Embryonic facial prominence (tissue), 1 donor: ENCODE measurements at regions not wholly inside any gene's neighbourhood (a gene's known extent, or its start where the extent isn't known, plus 50 kb on each side); places are given as distances from the start of the nearest gene placed in this dataset.

Source experiments
- DNase-seq: peaks from one replicate; pipeline ENCODE4 v3.0.0-alpha.2; 2016; ENCODE audit errors: extremely low spot score

DNA sequence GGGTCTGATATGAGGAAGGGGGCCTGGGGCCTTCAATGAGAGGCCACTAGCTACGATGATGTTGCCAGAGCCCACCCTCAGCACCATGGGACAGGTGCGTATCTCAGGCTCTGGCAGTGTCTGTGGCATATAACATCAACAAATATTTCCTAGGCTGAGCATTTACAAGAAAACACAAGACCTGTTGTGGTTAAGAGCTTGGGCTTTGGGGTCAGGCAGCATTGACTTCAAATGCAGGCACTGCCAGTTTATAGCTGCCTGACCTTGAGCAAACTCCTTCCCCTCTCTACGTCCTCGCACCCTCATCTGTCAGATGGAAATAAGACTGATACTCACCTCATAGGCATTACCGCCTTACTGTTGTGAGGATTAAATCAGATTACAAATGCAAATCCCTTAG, 156.0 kb downstream of the KATNAL1 start:
- no peak for DNase-seq

DNA sequence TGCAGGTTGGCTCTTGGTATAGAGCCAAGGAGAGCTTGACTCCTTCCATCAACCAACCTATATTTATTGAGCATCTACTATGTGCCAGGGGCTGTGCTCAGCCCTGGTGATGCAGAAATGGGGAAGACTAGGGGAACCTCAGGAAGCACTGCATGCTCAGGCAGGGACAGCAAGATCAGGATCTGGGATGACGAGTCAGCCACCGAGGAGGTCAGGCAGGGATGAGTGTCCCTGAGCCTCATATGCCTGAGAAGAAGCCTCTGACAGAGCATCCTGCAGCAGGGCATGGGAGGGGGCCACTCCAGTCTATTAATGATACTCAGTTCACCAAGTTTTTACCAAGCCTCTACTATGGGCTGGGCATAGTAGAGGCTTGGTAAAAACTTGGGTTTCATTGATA, 158.1 kb downstream of the KATNAL1 start:
- no peak for DNase-seq

DNA sequence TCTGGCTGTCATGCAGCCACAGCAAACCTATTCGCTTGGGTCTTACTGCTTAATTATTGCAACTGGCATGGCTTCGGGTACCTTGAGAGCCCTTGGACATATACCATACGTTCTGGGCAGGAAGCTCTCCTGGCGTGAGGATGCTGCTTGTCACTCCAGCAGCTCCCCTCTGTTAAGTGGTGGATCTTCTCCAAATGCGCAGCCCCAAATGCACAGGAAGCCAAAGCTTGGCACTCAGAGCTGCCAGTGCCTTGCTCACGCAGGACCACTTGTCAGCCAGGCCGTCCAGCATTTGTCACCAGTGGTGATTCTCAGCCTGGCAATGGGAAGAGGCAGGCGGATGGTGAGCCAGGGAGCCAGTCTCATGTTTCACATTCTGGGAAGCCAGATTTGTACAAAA, 158.6 kb downstream of the KATNAL1 start:
- no peak for DNase-seq

DNA sequence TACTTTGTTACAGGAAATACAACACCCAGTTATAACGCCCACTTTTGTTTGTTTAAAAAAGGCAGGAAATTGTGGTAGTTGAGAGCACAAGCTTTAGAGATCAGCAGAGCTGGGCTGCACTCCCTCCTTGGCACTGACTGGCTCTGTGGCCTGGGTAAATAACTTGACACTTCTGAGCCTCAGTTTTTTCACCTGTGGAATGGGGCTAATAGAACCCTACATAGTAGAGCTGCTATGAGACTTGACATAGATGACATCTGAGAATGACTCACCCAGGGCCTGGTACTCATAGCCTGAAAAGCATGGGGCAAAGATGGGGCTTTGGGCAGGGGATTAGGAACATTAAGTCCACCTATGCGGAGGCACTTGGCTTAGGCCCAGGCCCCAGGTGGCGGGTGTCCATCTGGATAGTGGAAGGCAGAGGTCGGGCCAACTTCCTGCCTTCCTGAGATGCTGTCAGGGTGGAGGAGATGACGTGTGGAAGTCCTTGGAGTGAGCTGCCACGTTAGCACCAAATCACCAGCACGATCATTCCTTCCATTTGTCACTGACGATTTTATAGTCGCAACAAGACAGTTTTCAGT, 159.1 kb downstream of the KATNAL1 start:
- no peak for DNase-seq

- no peak for DNase-seq
Observed at GRCh38 chr13:30147421-30147820, 159.9 kb downstream of the KATNAL1 start.

GRCh38 chr13:30147015-30147414, 160.3 kb downstream of the KATNAL1 start:
- no peak for DNase-seq

GRCh38 chr13:30145709-30146367, 161.5 kb downstream of the KATNAL1 start:
- no peak for DNase-seq

- DNase-seq, result no peak
Observed at GRCh38 chr13:30143666-30144400, 163.5 kb downstream of the KATNAL1 start.

DNA sequence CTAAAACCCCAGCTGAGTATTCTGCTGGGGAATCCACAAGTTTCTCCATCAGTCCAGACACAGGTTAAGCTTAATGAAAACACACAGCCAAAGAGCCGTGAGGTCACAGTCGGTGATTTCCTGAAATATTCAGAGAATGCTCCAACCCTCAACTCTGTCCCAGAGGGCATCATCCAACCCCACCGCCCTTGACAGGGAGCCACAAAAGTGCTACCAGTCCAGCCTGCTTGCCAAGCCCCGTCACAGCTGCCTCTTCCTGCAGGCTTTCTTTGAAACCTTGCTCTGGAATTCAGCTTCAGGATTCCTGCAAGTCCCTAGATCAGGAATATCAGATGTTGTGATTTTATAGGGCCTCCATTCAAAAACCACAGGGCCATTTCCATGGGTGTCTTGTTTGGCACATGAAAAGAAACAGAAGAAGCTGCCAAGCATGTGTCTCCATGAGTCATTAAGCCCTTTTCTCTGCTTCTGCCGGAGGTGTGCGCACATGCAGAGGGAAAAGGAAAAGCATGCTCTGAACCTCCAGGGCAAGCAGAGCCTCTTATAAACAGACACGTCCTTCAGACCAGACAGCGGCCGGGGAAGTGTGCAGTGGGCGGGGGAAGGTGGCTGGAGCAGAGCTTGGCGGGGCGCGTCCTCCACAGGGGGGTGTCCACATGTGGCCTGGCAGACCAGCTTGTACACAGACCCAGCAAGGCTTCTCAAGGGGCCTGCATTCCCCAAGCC, 164.7 kb downstream of the KATNAL1 start:
- peak; percentile 68 for DNase-seq

DNA sequence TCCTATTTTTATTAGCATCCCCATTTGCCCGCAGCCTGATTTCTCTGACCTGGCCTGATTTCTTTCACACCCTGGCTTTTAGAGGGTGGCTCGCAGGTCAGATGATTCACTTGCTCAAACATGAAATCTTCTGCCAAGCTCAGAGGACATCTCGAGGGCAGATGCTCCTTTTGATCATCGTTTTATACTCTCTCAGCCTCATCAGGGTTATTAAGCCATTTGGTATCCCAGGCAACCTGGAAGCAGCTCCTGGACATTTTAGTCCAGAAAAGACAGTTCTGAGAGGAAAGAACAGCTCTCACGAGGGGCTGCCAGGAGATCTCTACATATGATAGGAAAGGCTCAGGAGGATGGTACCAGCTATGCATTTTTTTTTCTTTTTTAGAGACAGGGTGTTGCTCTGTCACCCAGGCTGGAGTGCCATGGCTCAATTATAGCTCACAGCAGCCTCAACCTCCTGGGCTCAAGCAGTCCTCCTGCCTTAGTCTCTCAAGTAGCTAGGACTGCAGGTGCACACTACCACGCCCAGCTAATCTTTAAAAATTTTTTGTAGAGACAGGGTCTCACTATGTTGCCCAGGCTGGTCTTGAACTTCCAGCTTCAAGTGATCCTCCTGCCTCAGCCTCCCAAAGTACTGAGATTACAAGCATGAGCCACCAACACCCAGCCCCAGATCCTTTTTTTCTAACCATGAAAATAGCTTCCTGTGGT, 165.4 kb downstream of the KATNAL1 start:
- no peak for DNase-seq

GRCh38 chr13:30140973-30141372, 166.4 kb downstream of the KATNAL1 start:
- no peak for DNase-seq

- no peak for DNase-seq
Observed at GRCh38 chr13:30138511-30138910, 168.8 kb downstream of the KATNAL1 start.

GRCh38 chr13:30135868-30136267, 171.5 kb downstream of the KATNAL1 start:
- no peak for DNase-seq

GRCh38 chr13:30135351-30135750, 172.0 kb downstream of the KATNAL1 start:
- no peak for DNase-seq

DNA sequence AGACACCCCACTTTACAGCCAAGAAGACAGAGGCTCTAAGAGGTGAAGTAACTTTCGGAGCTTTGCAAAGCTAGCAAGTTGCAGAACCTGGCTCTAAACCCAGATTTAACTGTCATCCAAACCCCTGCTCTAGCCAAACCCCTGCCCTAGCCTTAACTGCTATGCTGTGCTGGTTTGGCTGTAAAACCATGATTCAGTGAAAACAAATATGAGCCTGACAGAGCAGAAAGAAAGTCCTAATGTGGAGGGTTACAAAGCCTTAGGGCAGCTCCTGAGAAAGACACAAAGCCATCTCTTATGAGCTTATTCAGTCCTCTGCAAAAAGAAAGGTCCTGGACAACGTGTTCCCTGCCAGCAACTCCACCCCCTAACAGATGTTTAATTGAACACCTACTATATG, 172.8 kb downstream of the KATNAL1 start:
- DNase-seq, result no peak

DNA sequence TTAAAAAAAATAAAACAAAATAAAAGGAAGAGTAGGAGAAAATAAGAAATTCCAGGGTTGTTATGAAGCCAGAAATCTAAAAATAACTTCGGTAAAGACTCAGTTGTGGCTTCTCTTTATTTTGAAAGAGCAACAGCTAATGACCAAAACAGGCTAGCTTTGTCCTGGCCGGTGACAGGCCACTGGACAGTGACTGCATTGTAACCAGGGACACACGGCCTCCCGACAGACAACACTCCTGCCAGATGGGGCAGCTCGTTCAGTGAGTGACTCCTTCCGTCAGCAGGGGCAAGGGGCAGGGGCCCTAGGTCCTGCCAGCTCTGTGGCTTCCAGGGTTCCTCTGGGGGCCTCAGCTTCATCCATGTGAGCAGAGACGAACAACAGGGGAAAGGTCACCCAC, 173.4 kb downstream of the KATNAL1 start:
- DNase-seq, result no peak

DNA sequence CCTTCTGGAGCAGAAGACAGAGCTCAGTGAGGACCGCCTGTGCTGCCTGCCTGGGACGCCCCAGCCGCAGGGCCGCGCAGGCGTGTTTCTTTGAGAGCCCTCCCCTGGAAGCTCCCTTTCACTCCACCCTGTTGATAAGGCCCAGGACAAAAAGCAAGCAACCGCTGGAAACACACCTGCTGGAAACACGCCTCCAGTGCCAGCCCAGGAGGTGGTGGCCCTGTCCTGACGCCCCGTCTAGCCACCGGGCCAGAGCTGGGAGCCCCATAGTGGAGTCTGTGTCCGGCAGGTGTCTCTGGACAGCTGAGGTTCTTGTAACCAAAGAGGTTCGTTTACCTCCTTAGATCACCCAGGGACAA, 173.8 kb downstream of the KATNAL1 start:
- DNase-seq, result no peak

- DNase-seq, result peak; percentile 85
Observed at GRCh38 chr13:30132623-30133553, 174.5 kb downstream of the KATNAL1 start.

- no peak for DNase-seq
Observed at GRCh38 chr13:30129411-30129810, 177.9 kb downstream of the KATNAL1 start.

DNA sequence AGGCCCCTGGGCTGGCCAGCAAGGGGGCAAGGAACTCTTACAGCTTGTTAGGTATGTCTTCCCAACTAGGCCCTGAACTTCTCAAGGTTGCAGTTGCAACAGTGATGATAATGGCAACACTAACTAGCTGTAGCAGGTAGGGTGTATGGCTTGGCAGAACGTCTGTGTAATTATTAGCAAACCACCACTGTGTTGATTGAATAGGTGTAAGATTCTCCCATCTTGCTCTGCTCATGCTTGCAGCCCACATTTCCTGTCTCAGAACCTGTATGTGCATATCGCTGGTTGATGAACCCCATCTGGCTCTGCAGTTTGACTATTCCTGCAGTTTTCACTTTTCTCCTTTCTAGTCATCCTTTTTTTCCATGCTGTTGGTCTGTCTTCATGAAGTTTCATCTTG, 178.8 kb downstream of the KATNAL1 start:
- DNase-seq, result no peak

DNA sequence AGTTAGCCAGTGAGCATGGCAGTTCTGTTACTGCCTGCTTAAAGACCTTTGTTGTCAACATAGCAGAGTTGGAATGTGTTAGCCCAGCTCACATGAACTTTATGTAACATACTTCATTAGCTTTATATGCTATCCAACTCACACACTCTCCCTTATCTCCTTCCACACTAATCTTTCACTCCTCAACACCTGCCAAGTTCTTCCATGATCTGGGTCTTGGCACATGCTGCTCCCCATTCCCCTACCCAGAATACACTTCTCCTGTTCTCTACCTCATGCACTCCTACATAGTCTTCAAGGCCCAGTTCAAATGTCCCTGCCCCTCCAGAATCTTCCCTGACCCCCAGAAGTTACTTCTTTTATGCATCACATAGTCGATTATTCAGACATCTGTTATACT, 179.3 kb downstream of the KATNAL1 start:
- no peak for DNase-seq
